Body of pancreas (tissue), 4 donors: ENCODE measurements at regions not wholly inside any gene's neighbourhood (a gene's known extent, or its start where the extent isn't known, plus 50 kb on each side); places are given as distances from the start of the nearest gene placed in this dataset.

ENCODE experiments used
- POLR2A ChIP-seq, 3 donors: fragments of 450-650 bp; IDR thresholded peaks; one replicate each; pipeline ENCODE4 v1.6.1; 2016; ENCODE audit warnings: antibody characterized with exemption in 3 of 3, mild to moderate bottlenecking in 2 of 3
- TF ChIP-seq, protein P1 (sequence below), 7 experiments: fragments of 450-650 bp in 4 of 7; fragments of 200-600 bp in 3 of 7; sonication (generic) in 3 of 7; IDR thresholded peaks; one replicate each; pipeline ENCODE4 v1.5.1; 2016 to 2019; ENCODE audit warnings: antibody characterized with exemption in 7 of 7

DNA sequence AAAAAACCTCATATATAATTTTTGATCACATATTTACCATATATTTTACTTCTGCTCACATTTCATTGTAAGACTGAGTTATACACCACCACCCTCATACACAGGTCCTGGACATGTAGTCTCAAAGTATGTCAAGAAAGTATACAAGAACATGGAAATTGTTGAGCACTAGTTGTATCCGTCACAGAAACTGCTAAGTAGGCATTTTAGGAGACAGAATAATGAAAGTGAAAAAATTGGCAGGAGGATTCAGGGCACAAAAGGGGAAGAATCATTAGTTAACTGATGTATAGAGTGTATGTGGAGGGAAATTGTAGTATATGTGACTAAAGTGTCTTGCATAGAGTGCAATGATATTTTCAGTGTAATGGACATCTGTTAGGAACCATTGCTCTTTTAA lies 458.8 kb downstream of the TFAP2B start:
- TF ChIP-seq, protein P1, sequence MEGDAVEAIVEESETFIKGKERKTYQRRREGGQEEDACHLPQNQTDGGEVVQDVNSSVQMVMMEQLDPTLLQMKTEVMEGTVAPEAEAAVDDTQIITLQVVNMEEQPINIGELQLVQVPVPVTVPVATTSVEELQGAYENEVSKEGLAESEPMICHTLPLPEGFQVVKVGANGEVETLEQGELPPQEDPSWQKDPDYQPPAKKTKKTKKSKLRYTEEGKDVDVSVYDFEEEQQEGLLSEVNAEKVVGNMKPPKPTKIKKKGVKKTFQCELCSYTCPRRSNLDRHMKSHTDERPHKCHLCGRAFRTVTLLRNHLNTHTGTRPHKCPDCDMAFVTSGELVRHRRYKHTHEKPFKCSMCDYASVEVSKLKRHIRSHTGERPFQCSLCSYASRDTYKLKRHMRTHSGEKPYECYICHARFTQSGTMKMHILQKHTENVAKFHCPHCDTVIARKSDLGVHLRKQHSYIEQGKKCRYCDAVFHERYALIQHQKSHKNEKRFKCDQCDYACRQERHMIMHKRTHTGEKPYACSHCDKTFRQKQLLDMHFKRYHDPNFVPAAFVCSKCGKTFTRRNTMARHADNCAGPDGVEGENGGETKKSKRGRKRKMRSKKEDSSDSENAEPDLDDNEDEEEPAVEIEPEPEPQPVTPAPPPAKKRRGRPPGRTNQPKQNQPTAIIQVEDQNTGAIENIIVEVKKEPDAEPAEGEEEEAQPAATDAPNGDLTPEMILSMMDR (IDR thresholded peaks at IDR 0.05) = no peak
- no peak for TF ChIP-seq POLR2A (IDR thresholded peaks at IDR 0.05)
